GM20431 (cell line): ENCODE measurements at regions not wholly inside any gene's neighbourhood (a gene's known extent, or its start where the extent isn't known, plus 50 kb on each side); places are given as distances from the start of the nearest gene placed in this dataset.

ENCODE experiments used
- in situ Hi-C: fragments of 300-500 bp; cut with MseI, MboI; formaldehyde crosslinking; loops from one replicate; pipeline ENCODE4 v1.15.0; 2020; ENCODE audit warnings: low sequenced_read_pairs; ENCODE audit not compliant: unreplicated experiment

GRCh38 chr7:41536873-41537665 is 165.8 kb downstream of the INHBA start:
- in situ Hi-C loops: no loop called here

GRCh38 chr7:41536122-41536872 is 166.6 kb downstream of the INHBA start:
- in situ Hi-C loops: no loop called here

DNA sequence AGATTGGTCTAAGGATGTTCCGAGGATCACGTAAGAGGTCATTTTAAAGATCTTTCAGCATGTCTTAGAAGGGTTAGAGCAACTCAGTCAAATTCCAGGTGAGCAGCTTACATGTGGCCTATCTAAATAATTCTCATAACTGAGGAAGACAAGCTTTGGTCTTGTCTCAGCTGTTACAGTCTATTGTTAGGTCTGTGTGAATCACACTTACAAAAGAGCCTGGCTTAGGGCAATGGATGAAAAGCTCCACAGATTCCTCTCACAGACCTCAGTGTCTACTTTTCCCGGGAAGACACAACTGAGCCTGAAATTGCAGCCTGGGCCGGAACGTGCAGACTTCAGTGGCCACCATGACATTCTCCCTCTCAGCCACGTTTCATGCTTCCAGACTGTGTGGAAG is 173.1 kb downstream of the INHBA start:
- in situ Hi-C loops: no loop called here

- in situ Hi-C loops: no loop called here
These were observed 178.0 kb downstream of the INHBA start for GRCh38 chr7:41524876-41525275.

DNA sequence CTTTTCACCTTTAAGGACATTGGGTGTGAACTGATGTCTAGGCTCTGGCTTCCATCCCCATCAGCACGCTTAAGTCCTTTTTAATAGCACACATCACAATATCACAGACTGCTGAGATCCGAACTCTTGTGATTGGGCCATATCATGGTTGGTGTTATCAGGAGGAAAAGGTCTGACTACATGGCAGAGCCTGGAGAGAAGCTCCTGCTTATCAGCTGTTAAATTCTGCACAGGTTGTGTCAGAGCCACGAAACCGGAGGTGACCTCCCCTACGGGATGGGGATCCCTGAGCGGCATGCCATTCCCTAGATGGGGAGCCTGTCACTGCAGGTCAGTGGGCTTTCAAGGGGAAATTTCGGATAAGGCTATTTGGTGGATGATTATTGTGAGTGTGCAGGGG is 182.4 kb downstream of the INHBA start:
- in situ Hi-C loops: no loop called here

- in situ Hi-C loops: no loop called here
These were observed 185.1 kb downstream of the INHBA start for GRCh38 chr7:41517771-41518170.

GRCh38 chr7:41508755-41509154 is 194.1 kb downstream of the INHBA start:
- in situ Hi-C loops: no loop called here

GRCh38 chr7:41507686-41508268 is 195.1 kb downstream of the INHBA start:
- in situ Hi-C loops: no loop called here

DNA sequence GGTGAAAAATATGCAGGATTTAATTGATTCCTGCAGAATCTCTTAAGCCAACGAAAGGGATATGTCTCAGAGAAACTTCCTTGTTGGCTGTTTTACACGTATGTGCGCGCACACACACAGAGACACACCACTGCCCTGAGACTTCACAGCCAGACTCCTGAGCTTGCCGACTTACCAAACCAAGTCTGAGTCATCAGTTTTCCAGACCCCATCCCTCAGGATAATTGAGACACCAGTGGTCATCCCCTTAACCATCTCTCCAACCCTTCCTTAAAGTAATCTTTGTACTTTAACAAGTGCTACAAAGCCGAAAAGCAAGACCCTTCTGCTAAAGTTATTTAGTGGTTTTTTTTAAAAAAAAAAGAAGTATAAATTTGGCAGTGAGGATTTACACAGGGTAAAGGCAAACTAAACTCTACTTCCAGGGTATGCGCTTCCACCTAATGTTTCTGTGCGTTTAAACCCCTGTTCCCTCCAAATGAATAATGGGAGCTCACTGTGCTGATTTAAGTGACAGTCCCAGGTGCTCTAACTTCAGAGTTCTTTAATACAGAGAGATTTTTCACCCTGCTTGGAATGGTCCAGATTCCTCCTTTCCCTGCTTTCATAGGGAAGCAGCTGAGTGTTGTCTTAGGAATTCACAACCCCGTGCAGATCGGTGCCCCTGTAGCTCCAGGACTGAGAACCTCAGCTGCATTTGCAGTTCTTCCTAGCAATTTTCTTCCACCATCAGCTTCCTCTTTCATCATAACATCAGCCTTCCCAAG is 198.5 kb downstream of the INHBA start:
- in situ Hi-C loops: no loop called here

DNA sequence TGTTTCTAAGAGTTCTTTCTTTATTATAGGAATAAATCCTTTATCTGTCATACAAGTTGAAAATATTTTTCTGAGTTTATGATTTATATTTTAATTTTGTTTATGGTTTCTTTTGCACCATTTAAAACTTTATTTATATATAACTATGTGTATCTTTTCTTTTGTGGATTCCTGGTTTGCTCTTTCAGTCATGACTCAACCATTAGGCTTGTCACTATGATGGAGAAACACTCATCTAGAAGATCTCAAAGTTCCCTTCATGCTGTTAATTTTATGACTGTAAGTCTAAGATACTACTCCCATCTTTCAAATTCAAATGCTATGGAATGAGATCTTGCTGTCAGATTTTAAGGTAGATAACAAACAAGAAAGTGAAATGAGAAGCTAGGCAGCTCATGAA is 199.5 kb downstream of the INHBA start:
- in situ Hi-C loops: no loop called here

DNA sequence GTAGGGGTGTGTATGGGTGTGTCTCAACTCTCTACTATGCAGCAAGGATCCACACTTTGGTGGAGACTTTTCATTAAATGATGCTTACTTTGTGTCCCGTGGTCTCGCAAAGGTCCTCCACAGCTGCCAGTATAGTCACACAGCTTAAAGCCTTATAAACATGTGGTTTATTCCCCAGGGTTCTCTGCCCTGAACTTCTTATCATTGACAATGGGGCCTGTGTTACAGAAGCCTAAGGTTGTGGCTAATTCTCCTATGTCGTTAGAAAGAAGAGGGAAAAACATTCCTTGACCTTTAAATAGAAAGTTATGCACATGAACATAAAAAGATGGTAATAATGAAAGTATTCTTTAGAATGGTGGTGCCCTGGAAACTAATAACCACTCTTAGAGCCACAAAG is 201.4 kb downstream of the INHBA start:
- in situ Hi-C loops: no loop called here

DNA sequence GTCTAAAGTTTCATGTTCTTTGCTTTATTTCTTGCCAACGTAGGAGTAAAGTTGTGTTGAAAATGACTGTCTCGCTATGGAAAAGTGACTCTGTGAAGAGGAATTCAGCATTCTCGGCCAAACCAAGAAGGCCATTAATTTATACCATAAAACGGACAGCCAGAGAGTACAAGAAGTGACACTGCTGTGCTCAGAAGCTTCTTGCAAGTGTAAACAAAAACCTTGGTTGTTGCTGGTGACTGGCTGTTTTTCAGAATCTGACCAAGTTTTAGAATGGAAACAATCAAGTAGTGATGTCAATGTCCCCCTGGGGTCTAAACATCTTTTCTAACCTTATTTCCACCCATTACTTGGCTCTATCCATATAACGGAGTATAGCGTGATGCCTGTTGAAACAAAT is 201.9 kb downstream of the INHBA start:
- in situ Hi-C loops: no loop called here

DNA sequence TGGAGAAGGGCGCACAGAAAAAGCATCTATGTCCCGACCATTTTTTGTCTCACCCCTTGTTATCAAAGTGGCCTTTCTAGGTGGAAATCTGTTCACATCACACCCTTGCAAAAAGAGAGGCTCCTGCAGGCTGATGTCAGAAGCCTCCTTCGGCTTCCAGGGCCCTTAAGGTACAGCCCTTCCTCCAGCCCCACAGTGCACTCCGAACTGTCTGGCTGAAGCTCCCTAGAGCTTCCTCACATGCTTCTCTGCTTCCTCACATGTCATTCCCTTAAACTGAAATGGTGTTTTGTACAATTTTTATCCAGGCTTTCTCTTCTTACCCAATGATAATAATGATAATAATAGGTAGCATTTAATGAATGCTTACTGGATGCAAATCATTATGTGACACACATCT is 210.3 kb downstream of the INHBA start:
- in situ Hi-C loops: no loop called here

- in situ Hi-C loops: no loop called here
These were observed 210.9 kb downstream of the INHBA start for GRCh38 chr7:41491883-41492471.

DNA sequence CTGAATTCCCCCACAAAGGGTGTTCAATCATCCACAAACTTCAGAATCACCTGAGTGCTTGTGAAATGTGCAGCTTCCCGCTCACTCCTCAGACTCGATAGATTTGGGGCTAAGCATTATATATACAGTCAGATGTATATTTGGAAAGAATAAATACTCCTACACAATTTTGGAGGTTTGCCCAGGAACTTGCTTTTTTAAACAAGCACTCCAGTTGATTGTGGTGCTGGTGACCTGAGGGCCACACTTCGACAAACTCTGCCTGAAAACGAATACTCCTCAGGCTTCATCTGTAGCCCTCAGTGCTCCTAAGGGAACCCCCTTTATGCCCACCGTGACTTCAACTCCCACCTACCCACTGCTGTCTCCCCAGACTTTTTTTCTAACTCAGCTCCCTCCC is 211.6 kb downstream of the INHBA start:
- in situ Hi-C loops: no loop called here

GRCh38 chr7:41489885-41490284 is 213.0 kb downstream of the INHBA start:
- in situ Hi-C loops: no loop called here

DNA sequence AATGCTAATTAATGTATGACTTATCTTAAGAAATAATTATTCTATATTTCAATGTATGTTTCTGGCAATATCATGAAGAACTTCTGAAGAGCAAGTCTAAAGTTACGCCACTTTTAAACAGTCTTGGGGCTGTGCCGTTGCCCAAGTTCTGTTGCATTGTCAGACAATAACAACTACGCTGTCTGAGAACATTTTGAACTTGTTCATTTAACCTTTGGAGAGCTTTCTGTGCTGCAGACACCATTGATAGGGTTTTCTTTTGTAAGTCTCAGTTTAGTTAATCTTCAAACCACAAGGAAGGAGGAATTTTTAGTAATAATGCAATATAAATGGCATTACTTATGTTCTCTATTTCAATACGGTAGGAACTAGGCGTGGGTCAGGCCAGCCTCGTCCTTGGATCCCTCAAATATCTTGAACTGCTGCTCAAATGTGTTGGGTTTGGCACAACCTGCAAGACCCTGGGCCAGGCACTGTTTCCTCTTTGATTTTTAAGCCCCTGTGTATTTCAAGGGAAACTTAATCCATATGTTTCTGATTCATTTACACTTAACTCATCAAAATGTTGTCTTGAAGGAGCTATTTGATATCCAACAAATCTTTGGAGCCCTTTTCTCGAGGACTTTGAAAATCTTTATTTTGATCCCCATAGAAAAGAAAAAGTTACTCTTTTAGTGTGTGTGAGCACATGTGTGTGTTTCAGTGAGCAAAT is 215.5 kb downstream of the INHBA start:
- in situ Hi-C loops: no loop called here

DNA sequence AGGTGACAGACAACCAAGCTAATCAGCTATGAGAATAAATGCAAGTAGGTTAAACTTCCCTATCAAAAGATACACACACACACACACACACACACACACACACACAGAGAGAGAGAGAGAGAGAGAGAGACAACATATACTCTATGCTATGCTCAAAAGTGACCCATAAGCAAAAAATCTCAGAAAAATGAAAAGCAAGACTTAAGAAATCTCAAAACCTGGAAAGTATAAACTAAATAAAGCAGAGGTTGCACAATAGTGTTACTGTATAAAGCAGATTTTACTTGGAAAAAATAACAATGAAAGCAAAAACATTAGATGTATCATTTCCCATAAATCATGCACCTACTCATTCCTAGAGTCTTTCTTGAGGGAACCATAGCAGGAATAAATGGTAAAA is 221.5 kb downstream of the INHBA start:
- in situ Hi-C loops: no loop called here

- in situ Hi-C loops: no loop called here
These were observed 224.7 kb downstream of the INHBA start for GRCh38 chr7:41478187-41478586.

GRCh38 chr7:41476460-41476803 is 226.5 kb downstream of the INHBA start:
- in situ Hi-C loops: no loop called here
